ENCODE measurements at regions not wholly inside any gene's neighbourhood (a gene's known extent, or its start where the extent isn't known, plus 50 kb on each side); places are given as distances from the start of the nearest gene placed in this dataset.

GRCh38 chr20:55538261-55538908 is 466.9 kb downstream of the CBLN4 start:
- Histone ChIP-seq H3K4me2 (ENCODE audit: low read length, poor library complexity, severe bottlenecking) (no peak overlapping the region), H2AK5ac (ENCODE audit: low read length, severe bottlenecking) (no peak overlapping the region), H2BK15ac (ENCODE audit: low read depth, poor library complexity, severe bottlenecking) (no peak overlapping the region), H3K9me3 (ENCODE audit: control insufficient read depth, low read length) (no peaks in the 10 kb centered on the region), H3K14ac (ENCODE audit: low read length in 2 of 2) (no peak overlapping the region), H2BK5ac (ENCODE audit: low read depth, low read length, poor library complexity, severe bottlenecking) (no peak overlapping the region), H3K4me1 (ENCODE audit: control insufficient read depth, insufficient read depth, low read depth, low read length) (no peaks in the 10 kb centered on the region), H3K18ac (ENCODE audit: low read depth in 1 of 2, low read length in 2 of 2) (no peak overlapping the region), H2AFZ (ENCODE audit: low read depth, low read length) (no peak overlapping the region), H3K79me1 (replicated peaks; ENCODE audit: low read length, poor library complexity, severe bottlenecking) (no peaks in the 10 kb centered on the region), H3K9ac (ENCODE audit: low read length) (no peak overlapping the region), H2BK120ac (ENCODE audit: low read depth, low read length) (no peak overlapping the region), H3K23ac (ENCODE audit: low read length in 2 of 2) (no peak overlapping the region), H3K27ac (ENCODE audit: low read length, poor library complexity, severe bottlenecking) (no peak overlapping the region), H2BK12ac (ENCODE audit: low read length in 2 of 2) (no peak overlapping the region), H4K8ac (ENCODE audit: low read length) (no peak overlapping the region), H4K91ac (ENCODE audit: low read length) (no peak overlapping the region), H3K4me3 (ENCODE audit: insufficient read depth in 1 of 2, low read depth in 1 of 2, low read length in 2 of 2) (no peak overlapping the region), H3K27me3 (ENCODE audit: control insufficient read depth in 1 of 2, insufficient read depth in 1 of 2, low read length in 2 of 2) (no peaks in the 10 kb centered on the region), H3K36me3 (ENCODE audit: control insufficient read depth in 1 of 2, insufficient read depth in 2 of 2, low read depth in 1 of 2, low read length in 2 of 2) (no peaks in the 10 kb centered on the region), H3K4ac (ENCODE audit: low read depth in 1 of 2, low read length in 2 of 2) (no peak overlapping the region)
- DNase-seq, result no peak
- WGBS, result 60% methylated on average over 1 of the region's 1 CpG

- no peak overlapping the region for H3K4ac ChIP-seq (ENCODE audit: low read depth in 1 of 2, low read length in 2 of 2)
- H3K27ac ChIP-seq (ENCODE audit: low read length, poor library complexity, severe bottlenecking), result no peak overlapping the region
- no peak overlapping the region for H3K4me2 ChIP-seq (ENCODE audit: low read length, poor library complexity, severe bottlenecking)
- DNase-seq, result no peak
- H2AFZ ChIP-seq (ENCODE audit: low read depth, low read length), result no peak overlapping the region
- no peaks in the 10 kb centered on the region for H3K27me3 ChIP-seq (ENCODE audit: control insufficient read depth in 1 of 2, insufficient read depth in 1 of 2, low read length in 2 of 2)
- H2BK120ac ChIP-seq (ENCODE audit: low read depth, low read length), result no peak overlapping the region
- H3K9me3 ChIP-seq (ENCODE audit: control insufficient read depth, low read length), result no peaks in the 10 kb centered on the region
- no peak overlapping the region for H2AK5ac ChIP-seq (ENCODE audit: low read length, severe bottlenecking)
- H3K9ac ChIP-seq (ENCODE audit: low read length), result no peak overlapping the region
- H4K8ac ChIP-seq (ENCODE audit: low read length), result no peak overlapping the region
- no peak overlapping the region for H2BK5ac ChIP-seq (ENCODE audit: low read depth, low read length, poor library complexity, severe bottlenecking)
- no peaks in the 10 kb centered on the region for H3K79me1 ChIP-seq (replicated peaks; ENCODE audit: low read length, poor library complexity, severe bottlenecking)
- H3K18ac ChIP-seq (ENCODE audit: low read depth in 1 of 2, low read length in 2 of 2), result no peak overlapping the region
- no peak overlapping the region for H2BK12ac ChIP-seq (ENCODE audit: low read length in 2 of 2)
- H4K91ac ChIP-seq (ENCODE audit: low read length), result no peak overlapping the region
- no peak overlapping the region for H3K23ac ChIP-seq (ENCODE audit: low read length in 2 of 2)
- no peak overlapping the region for H2BK15ac ChIP-seq (ENCODE audit: low read depth, poor library complexity, severe bottlenecking)
- no peak overlapping the region for H3K14ac ChIP-seq (ENCODE audit: low read length in 2 of 2)
- 65% methylated on average over 5 of the region's 7 CpGs for WGBS
- no peaks in the 10 kb centered on the region for H3K4me1 ChIP-seq (ENCODE audit: control insufficient read depth, insufficient read depth, low read depth, low read length)
- H3K36me3 ChIP-seq (ENCODE audit: control insufficient read depth in 1 of 2, insufficient read depth in 2 of 2, low read depth in 1 of 2, low read length in 2 of 2), result no peaks in the 10 kb centered on the region
- H3K4me3 ChIP-seq (ENCODE audit: insufficient read depth in 1 of 2, low read depth in 1 of 2, low read length in 2 of 2), result no peak overlapping the region
Measured at GRCh38 chr20:55535366-55535765, 470.0 kb downstream of the CBLN4 start.

- H3K4me2 ChIP-seq (ENCODE audit: low read length, poor library complexity, severe bottlenecking), result no peak overlapping the region
- no peak overlapping the region for H3K18ac ChIP-seq (ENCODE audit: low read depth in 1 of 2, low read length in 2 of 2)
- no peak overlapping the region for H3K27ac ChIP-seq (ENCODE audit: low read length, poor library complexity, severe bottlenecking)
- 83% methylated on average over 3 of the region's 3 CpGs for WGBS
- H3K79me1 ChIP-seq (replicated peaks; ENCODE audit: low read length, poor library complexity, severe bottlenecking), result no peaks in the 10 kb centered on the region
- no peaks in the 10 kb centered on the region for H3K4me1 ChIP-seq (ENCODE audit: control insufficient read depth, insufficient read depth, low read depth, low read length)
- H2AFZ ChIP-seq (ENCODE audit: low read depth, low read length), result no peak overlapping the region
- no peak overlapping the region for H4K8ac ChIP-seq (ENCODE audit: low read length)
- H3K4ac ChIP-seq (ENCODE audit: low read depth in 1 of 2, low read length in 2 of 2), result no peak overlapping the region
- H3K14ac ChIP-seq (ENCODE audit: low read length in 2 of 2), result no peak overlapping the region
- no peaks in the 10 kb centered on the region for H3K9me3 ChIP-seq (ENCODE audit: control insufficient read depth, low read length)
- no peaks in the 10 kb centered on the region for H3K36me3 ChIP-seq (ENCODE audit: control insufficient read depth in 1 of 2, insufficient read depth in 2 of 2, low read depth in 1 of 2, low read length in 2 of 2)
- H4K91ac ChIP-seq (ENCODE audit: low read length), result no peak overlapping the region
- no peak overlapping the region for H3K23ac ChIP-seq (ENCODE audit: low read length in 2 of 2)
- no peak overlapping the region for H3K4me3 ChIP-seq (ENCODE audit: insufficient read depth in 1 of 2, low read depth in 1 of 2, low read length in 2 of 2)
- no peak overlapping the region for H2BK12ac ChIP-seq (ENCODE audit: low read length in 2 of 2)
- no peak overlapping the region for H2BK15ac ChIP-seq (ENCODE audit: low read depth, poor library complexity, severe bottlenecking)
- H3K27me3 ChIP-seq (ENCODE audit: control insufficient read depth in 1 of 2, insufficient read depth in 1 of 2, low read length in 2 of 2), result no peaks in the 10 kb centered on the region
- no peak overlapping the region for H3K9ac ChIP-seq (ENCODE audit: low read length)
- no peak overlapping the region for H2AK5ac ChIP-seq (ENCODE audit: low read length, severe bottlenecking)
- no peak for DNase-seq
- no peak overlapping the region for H2BK5ac ChIP-seq (ENCODE audit: low read depth, low read length, poor library complexity, severe bottlenecking)
- no peak overlapping the region for H2BK120ac ChIP-seq (ENCODE audit: low read depth, low read length)
Measured at GRCh38 chr20:55533632-55534031, 471.7 kb downstream of the CBLN4 start.

GRCh38 chr20:55530763-55531162 is 474.6 kb downstream of the CBLN4 start:
- no peak overlapping the region for H3K18ac ChIP-seq (ENCODE audit: low read depth in 1 of 2, low read length in 2 of 2)
- H3K4ac ChIP-seq (ENCODE audit: low read depth in 1 of 2, low read length in 2 of 2), result no peak overlapping the region
- H2BK120ac ChIP-seq (ENCODE audit: low read depth, low read length), result no peak overlapping the region
- no peak overlapping the region for H2AFZ ChIP-seq (ENCODE audit: low read depth, low read length)
- H3K27ac ChIP-seq (ENCODE audit: low read length, poor library complexity, severe bottlenecking), result no peak overlapping the region
- no peak overlapping the region for H3K4me3 ChIP-seq (ENCODE audit: insufficient read depth in 1 of 2, low read depth in 1 of 2, low read length in 2 of 2)
- H3K9ac ChIP-seq (ENCODE audit: low read length), result no peak overlapping the region
- no peak for DNase-seq
- H3K36me3 ChIP-seq (ENCODE audit: control insufficient read depth in 1 of 2, insufficient read depth in 2 of 2, low read depth in 1 of 2, low read length in 2 of 2), result no peaks in the 10 kb centered on the region
- no peaks in the 10 kb centered on the region for H3K79me1 ChIP-seq (replicated peaks; ENCODE audit: low read length, poor library complexity, severe bottlenecking)
- no peak overlapping the region for H4K91ac ChIP-seq (ENCODE audit: low read length)
- no peaks in the 10 kb centered on the region for H3K27me3 ChIP-seq (ENCODE audit: control insufficient read depth in 1 of 2, insufficient read depth in 1 of 2, low read length in 2 of 2)
- no peak overlapping the region for H3K23ac ChIP-seq (ENCODE audit: low read length in 2 of 2)
- no peak overlapping the region for H2AK5ac ChIP-seq (ENCODE audit: low read length, severe bottlenecking)
- H4K8ac ChIP-seq (ENCODE audit: low read length), result no peak overlapping the region
- H3K4me2 ChIP-seq (ENCODE audit: low read length, poor library complexity, severe bottlenecking), result no peak overlapping the region
- 64% methylated on average over 3 of the region's 3 CpGs for WGBS
- H2BK15ac ChIP-seq (ENCODE audit: low read depth, poor library complexity, severe bottlenecking), result no peak overlapping the region
- H3K9me3 ChIP-seq (ENCODE audit: control insufficient read depth, low read length), result peaks cover 4% of the 10 kb centered on the region
- H2BK5ac ChIP-seq (ENCODE audit: low read depth, low read length, poor library complexity, severe bottlenecking), result no peak overlapping the region
- no peak overlapping the region for H2BK12ac ChIP-seq (ENCODE audit: low read length in 2 of 2)
- no peak overlapping the region for H3K14ac ChIP-seq (ENCODE audit: low read length in 2 of 2)
- no peaks in the 10 kb centered on the region for H3K4me1 ChIP-seq (ENCODE audit: control insufficient read depth, insufficient read depth, low read depth, low read length)

Measured in mesenchymal stem cell (in vitro differentiated cells and primary cell).